ENCODE measurements at regions not wholly inside any gene's neighbourhood (a gene's known extent, or its start where the extent isn't known, plus 50 kb on each side); places are given as distances from the start of the nearest gene placed in this dataset.

DNA sequence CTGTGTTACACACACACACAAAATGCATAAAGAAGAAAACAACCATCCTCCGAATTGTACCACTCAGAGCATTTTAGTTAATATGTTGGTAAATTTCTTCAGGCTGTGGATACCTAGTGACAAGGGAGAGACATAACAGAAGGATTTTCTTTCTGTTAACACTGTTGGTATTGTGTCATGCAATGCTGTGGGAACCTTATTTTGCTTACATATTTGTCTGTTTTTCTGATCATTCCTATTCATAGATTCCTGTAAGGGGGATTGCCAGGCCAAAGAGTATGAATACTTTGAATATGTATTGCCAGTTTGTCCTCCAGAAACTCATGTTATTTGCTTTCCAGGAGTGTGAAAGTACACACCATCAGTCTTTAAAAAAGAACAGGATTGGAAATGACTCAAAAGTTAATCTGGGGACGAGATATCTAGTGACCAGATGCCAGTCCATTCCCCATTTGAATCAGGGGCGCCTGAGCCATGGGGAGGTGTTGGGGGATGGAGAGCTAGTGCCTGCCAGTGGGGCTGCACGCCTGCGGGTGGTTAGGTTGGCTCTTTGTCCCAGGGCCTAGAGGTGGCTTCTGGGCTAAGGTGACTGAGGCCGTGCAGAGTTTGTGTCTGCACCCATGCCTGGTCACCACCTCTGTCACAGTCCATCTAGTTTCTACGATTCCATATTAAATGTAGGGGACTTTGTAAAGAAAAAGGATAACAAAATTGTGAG, 142.0 kb downstream of the PTPN20 start:
- intact Hi-C loops (cut with DNase I), result no loop called here
- Histone ChIP-seq H3K9me3 (no peaks in the 10 kb centered on the region), H3K27ac (replicated peaks in 1 of 4) (no peak overlapping the region), H3K36me3 (no peaks in the 10 kb centered on the region), H3K27me3 (no peaks in the 10 kb centered on the region), H3K4me3 (no peak overlapping the region), H3K4me1 (peaks cover 0 to 12% (median 3%) of the 10 kb centered on the region in 4 donors)
- no peak for DNase-seq (ENCODE audit: extremely low spot score)
- TF ChIP-seq POLR2AphosphoS5 (IDR thresholded peaks at IDR 0.05) (no peak), POLR2A (IDR thresholded peaks at IDR 0.05; ENCODE audit: low read depth) (no peak), EP300 (IDR thresholded peaks at IDR 0.05) (no peak)
- TF ChIP-seq, protein P1, sequence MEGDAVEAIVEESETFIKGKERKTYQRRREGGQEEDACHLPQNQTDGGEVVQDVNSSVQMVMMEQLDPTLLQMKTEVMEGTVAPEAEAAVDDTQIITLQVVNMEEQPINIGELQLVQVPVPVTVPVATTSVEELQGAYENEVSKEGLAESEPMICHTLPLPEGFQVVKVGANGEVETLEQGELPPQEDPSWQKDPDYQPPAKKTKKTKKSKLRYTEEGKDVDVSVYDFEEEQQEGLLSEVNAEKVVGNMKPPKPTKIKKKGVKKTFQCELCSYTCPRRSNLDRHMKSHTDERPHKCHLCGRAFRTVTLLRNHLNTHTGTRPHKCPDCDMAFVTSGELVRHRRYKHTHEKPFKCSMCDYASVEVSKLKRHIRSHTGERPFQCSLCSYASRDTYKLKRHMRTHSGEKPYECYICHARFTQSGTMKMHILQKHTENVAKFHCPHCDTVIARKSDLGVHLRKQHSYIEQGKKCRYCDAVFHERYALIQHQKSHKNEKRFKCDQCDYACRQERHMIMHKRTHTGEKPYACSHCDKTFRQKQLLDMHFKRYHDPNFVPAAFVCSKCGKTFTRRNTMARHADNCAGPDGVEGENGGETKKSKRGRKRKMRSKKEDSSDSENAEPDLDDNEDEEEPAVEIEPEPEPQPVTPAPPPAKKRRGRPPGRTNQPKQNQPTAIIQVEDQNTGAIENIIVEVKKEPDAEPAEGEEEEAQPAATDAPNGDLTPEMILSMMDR (IDR thresholded peaks at IDR 0.05), result no peak
- WGBS, result 91% methylated on average over 7 of the region's 7 CpGs

DNA sequence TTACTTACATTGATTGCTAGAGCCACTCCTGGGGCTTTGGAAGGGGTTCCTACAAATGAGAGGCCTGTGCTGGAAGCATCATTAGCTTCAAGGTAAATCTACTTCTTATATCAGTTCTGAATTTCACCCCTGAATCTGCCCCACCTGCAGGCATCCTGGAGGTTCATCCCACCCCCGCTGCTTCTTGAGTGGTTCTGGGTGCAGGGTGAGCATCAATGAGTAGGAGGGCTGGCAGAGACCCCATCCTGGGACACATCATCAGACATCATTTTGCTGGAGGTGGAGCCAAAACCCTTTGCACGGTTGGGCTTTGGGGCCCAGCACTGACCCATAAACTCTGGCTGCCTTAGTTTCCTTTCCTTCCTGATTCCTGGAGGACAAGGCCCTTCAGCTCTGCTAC, 143.7 kb downstream of the PTPN20 start:
- Histone ChIP-seq H3K9me3 (no peaks in the 10 kb centered on the region), H3K27me3 (peaks cover 0 to 7% (median 0%) of the 10 kb centered on the region in 4 donors), H3K27ac (replicated peaks in 1 of 4) (no peak overlapping the region), H3K36me3 (no peaks in the 10 kb centered on the region), H3K4me1 (peaks cover 0 to 3% (median 0%) of the 10 kb centered on the region in 4 donors), H3K4me3 (no peak overlapping the region)
- intact Hi-C loops (cut with DNase I), result no loop called here
- 93% methylated on average over 2 of the region's 2 CpGs for WGBS
- DNase-seq (ENCODE audit: extremely low spot score), result no peak
- TF ChIP-seq EP300 (IDR thresholded peaks at IDR 0.05) (no peak), POLR2AphosphoS5 (IDR thresholded peaks at IDR 0.05) (no peak), POLR2A (IDR thresholded peaks at IDR 0.05; ENCODE audit: low read depth) (no peak)
- TF ChIP-seq, protein P1 (IDR thresholded peaks at IDR 0.05), result no peak

- no peaks in the 10 kb centered on the region for H3K9me3 ChIP-seq
- no peak overlapping the region for H3K27ac ChIP-seq (replicated peaks in 1 of 4)
- no peak for DNase-seq (ENCODE audit: extremely low spot score)
- H3K4me3 ChIP-seq, result no peak overlapping the region
- H3K27me3 ChIP-seq, result peaks cover 0 to 7% (median 0%) of the 10 kb centered on the region in 4 donors
- no peaks in the 10 kb centered on the region for H3K4me1 ChIP-seq
- WGBS, result 81% methylated on average over 10 of the region's 10 CpGs
- intact Hi-C loops (cut with DNase I), result no loop called here
- no peaks in the 10 kb centered on the region for H3K36me3 ChIP-seq
- TF ChIP-seq POLR2AphosphoS5 (IDR thresholded peaks at IDR 0.05) (no peak), POLR2A (IDR thresholded peaks at IDR 0.05; ENCODE audit: low read depth) (no peak), EP300 (IDR thresholded peaks at IDR 0.05) (no peak)
- TF ChIP-seq, protein P1 (IDR thresholded peaks at IDR 0.05), result no peak
These were observed 144.4 kb downstream of the PTPN20 start for GRCh38 chr10:47055386-47056246.

GRCh38 chr10:47056247-47056510, 145.0 kb downstream of the PTPN20 start:
- Histone ChIP-seq H3K27me3 (peaks cover 0 to 7% (median 0%) of the 10 kb centered on the region in 4 donors), H3K36me3 (no peaks in the 10 kb centered on the region), H3K27ac (replicated peaks in 1 of 4) (no peak overlapping the region), H3K9me3 (no peaks in the 10 kb centered on the region), H3K4me3 (no peak overlapping the region), H3K4me1 (no peaks in the 10 kb centered on the region)
- no peak for DNase-seq (ENCODE audit: extremely low spot score)
- WGBS, result 91% methylated on average over 1 of the region's 1 CpG
- TF ChIP-seq POLR2AphosphoS5 (IDR thresholded peaks at IDR 0.05), result no peak
- no peak for TF ChIP-seq EP300 (IDR thresholded peaks at IDR 0.05)
- TF ChIP-seq POLR2A (IDR thresholded peaks at IDR 0.05; ENCODE audit: low read depth), result no peak
- TF ChIP-seq, protein P1 (IDR thresholded peaks at IDR 0.05), result no peak
- intact Hi-C loops (cut with DNase I), result no loop called here

Data from esophagus muscularis mucosa (tissue), 4 donors.